Endodermal cell (in vitro differentiated cells): ENCODE measurements at regions not wholly inside any gene's neighbourhood (a gene's known extent, or its start where the extent isn't known, plus 50 kb on each side); places are given as distances from the start of the nearest gene placed in this dataset.
A peak's percentile ranks its signal among the peaks of the same experiment; 100 is the strongest.

ENCODE experiments used
- DNase-seq: peaks from one replicate; pipeline ENCODE4 v3.0.0-alpha.2; 2017
- H3K27ac ChIP-seq: 2 replicates; pipeline ENCODE4 v1.5.1; 2013; ENCODE audit warnings: mild to moderate bottlenecking, low read depth, low read length, moderate library complexity
- H3K27me3 ChIP-seq: 2 replicates; pipeline ENCODE4 v1.6.1; 2013; ENCODE audit warnings: mild to moderate bottlenecking, low read length, moderate library complexity; ENCODE audit not compliant: insufficient read depth, control insufficient read depth, poor library complexity, severe bottlenecking
- H3K36me3 ChIP-seq: 2 replicates; pipeline ENCODE4 v1.7.0; 2013; ENCODE audit warnings: mild to moderate bottlenecking, low read length, moderate library complexity; ENCODE audit not compliant: control insufficient read depth, insufficient read depth
- H3K4me1 ChIP-seq: one replicate; pipeline ENCODE4 v1.7.0; 2013; ENCODE audit warnings: low read length; ENCODE audit not compliant: control insufficient read depth, insufficient read depth
- H3K4me3 ChIP-seq: 2 replicates; pipeline ENCODE4 v1.5.1; 2013; ENCODE audit warnings: mild to moderate bottlenecking, low read length, moderate library complexity
- H3K9ac ChIP-seq: 2 replicates; pipeline ENCODE4 v1.6.1; 2013; ENCODE audit warnings: mild to moderate bottlenecking, low read length, moderate library complexity; ENCODE audit not compliant: poor library complexity, severe bottlenecking; ENCODE audit errors: extremely low read depth
- H3K9me3 ChIP-seq: 2 replicates; pipeline ENCODE4 v1.6.1; 2013; ENCODE audit warnings: mild to moderate bottlenecking, low read length, moderate library complexity; ENCODE audit not compliant: control insufficient read depth
- H3K27ac Mint-ChIP-seq: 2 replicates; pipeline ENCODE4 v1.8.0; 2020; ENCODE audit warnings: mixed read lengths
- H3K27me3 Mint-ChIP-seq: 2 replicates; pipeline ENCODE4 v1.8.0; 2021; ENCODE audit warnings: mild to moderate bottlenecking, mixed read lengths; ENCODE audit not compliant: insufficient read depth
- H3K36me3 Mint-ChIP-seq: 2 replicates; pipeline ENCODE4 v1.8.0; 2020; ENCODE audit warnings: low read depth, mixed read lengths
- H3K4me1 Mint-ChIP-seq: 2 replicates; pipeline ENCODE4 v1.8.0; 2020; ENCODE audit warnings: mixed read lengths
- H3K4me3 Mint-ChIP-seq: 2 replicates; pipeline ENCODE4 v1.8.0; 2020; ENCODE audit warnings: mild to moderate bottlenecking, moderate library complexity, mixed read lengths
- H3K9me3 Mint-ChIP-seq: 2 replicates; pipeline ENCODE4 v1.8.0; 2020; ENCODE audit warnings: mild to moderate bottlenecking, mixed read lengths
- WGBS, 2 experiments: methylation state at CpG; one replicate each; pipeline versions ENCODE4 v1.1.5 to v1.1.7; 2013; ENCODE audit warnings: missing lambda C conversion rate in 2 of 2, mixed read lengths in 1 of 2; ENCODE audit not compliant: insufficient coverage in 1 of 2, insufficient read length in 1 of 2; 5-methylcytosine and 5-hydroxymethylcytosine counted together
- TF ChIP-seq, protein P1 (sequence below): fragments of 200-600 bp; sonication (generic); conservative IDR thresholded peaks from 2 replicates; pipeline ENCODE4 v1.5.0; 2021; ENCODE audit warnings: antibody characterized with exemption, mild to moderate bottlenecking

DNA sequence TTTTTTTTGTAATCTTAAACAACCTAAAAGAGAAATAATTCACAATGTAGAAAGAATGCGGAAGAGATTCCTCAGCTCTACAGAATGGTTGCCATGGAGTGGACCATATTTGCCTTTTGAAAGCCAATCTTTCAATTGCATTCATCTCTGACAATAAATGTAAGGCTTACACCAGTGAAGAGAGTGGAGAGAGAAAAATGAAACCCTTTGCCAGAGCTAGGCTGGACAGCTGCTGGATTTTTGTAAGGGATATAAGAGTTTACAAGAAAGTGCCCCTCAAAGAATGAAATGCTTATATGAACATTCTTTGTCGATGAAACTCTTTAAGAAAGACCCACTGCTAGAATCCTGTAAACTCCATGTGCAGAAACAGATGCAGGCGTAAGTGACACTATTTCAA, 66.0 kb upstream of the FAT1 start:
- no peak overlapping the region for H3K4me3 Mint-ChIP-seq
- no peaks in the 10 kb centered on the region for H3K9me3 Mint-ChIP-seq
- no peak overlapping the region for H3K4me3 ChIP-seq
- H3K4me1 Mint-ChIP-seq: no peaks in the 10 kb centered on the region
- H3K27ac ChIP-seq: peak overlapping the region; percentile 63
- TF ChIP-seq, protein P1, sequence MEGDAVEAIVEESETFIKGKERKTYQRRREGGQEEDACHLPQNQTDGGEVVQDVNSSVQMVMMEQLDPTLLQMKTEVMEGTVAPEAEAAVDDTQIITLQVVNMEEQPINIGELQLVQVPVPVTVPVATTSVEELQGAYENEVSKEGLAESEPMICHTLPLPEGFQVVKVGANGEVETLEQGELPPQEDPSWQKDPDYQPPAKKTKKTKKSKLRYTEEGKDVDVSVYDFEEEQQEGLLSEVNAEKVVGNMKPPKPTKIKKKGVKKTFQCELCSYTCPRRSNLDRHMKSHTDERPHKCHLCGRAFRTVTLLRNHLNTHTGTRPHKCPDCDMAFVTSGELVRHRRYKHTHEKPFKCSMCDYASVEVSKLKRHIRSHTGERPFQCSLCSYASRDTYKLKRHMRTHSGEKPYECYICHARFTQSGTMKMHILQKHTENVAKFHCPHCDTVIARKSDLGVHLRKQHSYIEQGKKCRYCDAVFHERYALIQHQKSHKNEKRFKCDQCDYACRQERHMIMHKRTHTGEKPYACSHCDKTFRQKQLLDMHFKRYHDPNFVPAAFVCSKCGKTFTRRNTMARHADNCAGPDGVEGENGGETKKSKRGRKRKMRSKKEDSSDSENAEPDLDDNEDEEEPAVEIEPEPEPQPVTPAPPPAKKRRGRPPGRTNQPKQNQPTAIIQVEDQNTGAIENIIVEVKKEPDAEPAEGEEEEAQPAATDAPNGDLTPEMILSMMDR: no peak
- H3K9ac ChIP-seq: no peak overlapping the region
- H3K36me3 ChIP-seq: no peaks in the 10 kb centered on the region
- no peak overlapping the region for H3K27ac Mint-ChIP-seq
- H3K9me3 ChIP-seq: no peaks in the 10 kb centered on the region
- DNase-seq: no peak
- WGBS, 2 experiments: 82 to 88% methylated on average over 2 to 3 of the region's 3 CpGs
- H3K27me3 ChIP-seq: no peaks in the 10 kb centered on the region
- H3K4me1 ChIP-seq: no peaks in the 10 kb centered on the region
- no peaks in the 10 kb centered on the region for H3K27me3 Mint-ChIP-seq
- no peaks in the 10 kb centered on the region for H3K36me3 Mint-ChIP-seq

GRCh38 chr4:186790630-186791029, 67.0 kb upstream of the FAT1 start:
- Histone ChIP-seq H3K9me3 (no peaks in the 10 kb centered on the region), H3K4me1 (no peaks in the 10 kb centered on the region), H3K36me3 (no peaks in the 10 kb centered on the region), H3K4me3 (no peak overlapping the region), H3K9ac (no peak overlapping the region), H3K27me3 (no peaks in the 10 kb centered on the region), H3K27ac (no peak overlapping the region)
- DNase-seq: no peak
- TF ChIP-seq, protein P1: no peak
- no peak overlapping the region for H3K27ac Mint-ChIP-seq
- H3K27me3 Mint-ChIP-seq: no peaks in the 10 kb centered on the region
- H3K36me3 Mint-ChIP-seq: no peaks in the 10 kb centered on the region
- no peaks in the 10 kb centered on the region for H3K9me3 Mint-ChIP-seq
- H3K4me3 Mint-ChIP-seq: no peak overlapping the region
- no peaks in the 10 kb centered on the region for H3K4me1 Mint-ChIP-seq

DNA sequence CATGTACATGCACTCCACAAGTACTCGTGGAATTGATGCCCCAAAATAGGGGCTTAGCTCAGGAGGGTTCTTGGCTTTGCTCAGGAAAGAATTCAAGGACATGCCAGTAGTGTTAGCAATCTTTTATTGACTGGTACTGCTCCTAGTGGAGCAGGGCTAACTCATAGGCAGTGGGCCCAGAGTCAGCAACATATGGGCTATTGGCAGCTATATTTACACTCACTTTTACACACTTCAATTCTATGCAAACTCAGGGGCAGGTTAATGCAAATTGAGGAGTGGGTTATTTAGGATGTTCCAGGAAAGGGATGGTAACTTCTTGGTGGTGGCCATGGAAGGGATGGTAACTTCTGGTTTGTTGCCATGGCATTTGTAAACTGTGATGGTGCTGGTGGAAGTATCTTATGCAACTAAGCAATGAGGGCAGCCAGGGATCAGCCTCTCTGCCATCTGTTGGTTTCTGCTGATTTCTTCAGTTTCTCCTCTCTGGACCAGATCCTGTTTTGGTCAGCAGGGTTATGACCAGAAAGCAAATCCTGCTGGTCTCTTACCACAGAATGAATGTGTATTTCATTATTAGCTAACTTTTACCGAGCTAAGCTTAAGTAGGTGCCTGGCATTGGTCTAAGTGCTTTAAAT, 69.2 kb upstream of the FAT1 start:
- WGBS, 2 experiments: 70 to 92% methylated on average over 2 of the region's 2 CpGs

More for the DNA sequence above, 69.2 kb upstream of the FAT1 start:
- Mint-ChIP-seq H3K27me3 (no peaks in the 10 kb centered on the region), H3K27ac (no peak overlapping the region), H3K9me3 (no peaks in the 10 kb centered on the region), H3K4me1 (no peaks in the 10 kb centered on the region), H3K36me3 (no peaks in the 10 kb centered on the region), H3K4me3 (no peak overlapping the region)
- Histone ChIP-seq H3K27ac (no peak overlapping the region), H3K9me3 (no peaks in the 10 kb centered on the region), H3K4me1 (no peaks in the 10 kb centered on the region), H3K9ac (no peak overlapping the region), H3K4me3 (no peak overlapping the region), H3K27me3 (no peaks in the 10 kb centered on the region), H3K36me3 (no peaks in the 10 kb centered on the region)
- no peak for DNase-seq
- TF ChIP-seq, protein P1: no peak
